H1 (cell line): ENCODE measurements at regions not wholly inside any gene's neighbourhood (a gene's known extent, or its start where the extent isn't known, plus 50 kb on each side); places are given as distances from the start of the nearest gene placed in this dataset.

Source experiments
- CTCF ChIA-PET: fragments of 300-600 bp; sonication (Branson Sonifier 250); formaldehyde crosslinking; loops from one replicate; lab custom pipeline; 2021; ENCODE audit not compliant: partially characterized antibody; lab: Charles Lee
- POLR2A ChIA-PET: fragments of 300-600 bp; sonication (Branson Sonifier 250); formaldehyde crosslinking; loops from one replicate; lab custom pipeline; 2021; ENCODE audit warnings: inconsistent platforms; ENCODE audit not compliant: partially characterized antibody; lab: Charles Lee
- DNase-seq, 2 experiments: peaks; one replicate each; pipeline versions ENCODE4 v3.0.0 to v3.0.0-alpha.2; 2010 to 2022; ENCODE audit warnings: low spot score in 2 of 2, low read depth in 1 of 2, mixed read lengths in 1 of 2
- FAIRE-seq: peaks from 2 replicates; lab custom pipeline; 2011; peaks lifted over from hg19 to GRCh38; lab: Jason Lieb, UNC
- H2AFZ ChIP-seq: 2 replicates; pipeline ENCODE4 v1.8.1; 2012; ENCODE audit warnings: low read length, inconsistent platforms
- H2AK5ac ChIP-seq: 2 replicates; pipeline ENCODE4 v1.6.1; 2013; ENCODE audit warnings: low read depth, low read length
- H2BK120ac ChIP-seq: replicated peaks from 2 replicates; pipeline ENCODE3; 2013; ENCODE audit warnings: low read depth, low read length, inconsistent platforms
- H2BK12ac ChIP-seq: 2 replicates; pipeline ENCODE4 v1.6.1; 2013; ENCODE audit warnings: low read depth, low read length
- H2BK15ac ChIP-seq: 2 replicates; pipeline ENCODE4 v1.6.1; 2013; ENCODE audit warnings: low read length
- H2BK20ac ChIP-seq: 2 replicates; pipeline ENCODE4 v1.6.1; 2013; ENCODE audit warnings: low read length
- H2BK5ac ChIP-seq: 2 replicates; pipeline ENCODE4 v1.6.1; 2013; ENCODE audit warnings: low read depth, low read length
- H3K14ac ChIP-seq: 2 replicates; pipeline ENCODE4 v1.6.1; 2013; ENCODE audit warnings: inconsistent platforms; ENCODE audit not compliant: insufficient read length
- H3K18ac ChIP-seq: 2 replicates; pipeline ENCODE4 v1.6.1; 2013; ENCODE audit warnings: low read length; ENCODE audit errors: extremely low read depth
- H3K23ac ChIP-seq: 2 replicates; pipeline ENCODE4 v1.6.1; 2013; ENCODE audit warnings: inconsistent platforms; ENCODE audit not compliant: insufficient read length
- H3K23me2 ChIP-seq: 2 replicates; pipeline ENCODE4 v1.6.1; 2013; ENCODE audit warnings: low read depth, low read length
- H3K27ac ChIP-seq: 2 replicates; pipeline ENCODE4 v1.6.1; 2011; ENCODE audit warnings: low read depth, low read length, inconsistent platforms
- H3K27me3 ChIP-seq, 4 experiments: replicated peaks in 1 of 4; 1 replicate in 1 of 4; 2 replicates in 3 of 4; pipeline versions ENCODE4 v1.6.1 to v1.8.1; 2011 to 2013; ENCODE audit warnings: low read length in 3 of 4, mild to moderate bottlenecking in 3 of 4, inconsistent platforms in 2 of 4, mixed read lengths in 2 of 4, moderate library complexity in 1 of 4; ENCODE audit not compliant: control insufficient read depth in 3 of 4, insufficient read depth in 3 of 4; ENCODE audit errors: extremely low read depth in 1 of 4
- H3K36me3 ChIP-seq, 4 experiments: 2 replicates each; pipeline versions ENCODE4 v1.6.1 to v1.8.1; 2011 to 2013; ENCODE audit warnings: mild to moderate bottlenecking in 4 of 4, low read length in 3 of 4, moderate library complexity in 2 of 4, control low read depth in 1 of 4, inconsistent platforms in 1 of 4; ENCODE audit not compliant: insufficient read depth in 4 of 4, control insufficient read depth in 2 of 4
- H3K4ac ChIP-seq: replicated peaks from 2 replicates; pipeline ENCODE3; 2013; ENCODE audit warnings: low read length, low read depth, mixed read lengths, inconsistent platforms; ENCODE audit not compliant: insufficient read length
- H3K4me1 ChIP-seq, 4 experiments: replicated peaks in 1 of 4; 1 replicate in 1 of 4; 2 replicates in 3 of 4; pipeline versions ENCODE4 v1.6.1 to v1.8.1; 2011 to 2013; ENCODE audit warnings: low read length in 3 of 4, inconsistent platforms in 2 of 4, mixed read lengths in 1 of 4; ENCODE audit not compliant: insufficient read depth in 4 of 4, control insufficient read depth in 3 of 4
- H3K4me2 ChIP-seq, 2 experiments: 2 replicates each; pipeline versions ENCODE4 v1.6.1 to v1.8.1; 2011 to 2013; ENCODE audit warnings: low read depth in 2 of 2, low read length in 2 of 2, control low read depth in 1 of 2, inconsistent platforms in 1 of 2, mild to moderate bottlenecking in 1 of 2; ENCODE audit not compliant: insufficient read depth in 1 of 2
- H3K4me3 ChIP-seq, 4 experiments: fragments of 200-600, 300-600 bp in 1 of 4; sonication (generic), shearing (Covaris generic), sonication (Bioruptor Twin) in 1 of 4; 2 replicates each; pipeline versions ENCODE4 v1.5.1 to v1.8.1; 2011 to 2016; ENCODE audit warnings: low read length in 4 of 4, low read depth in 3 of 4, control low read depth in 2 of 4, inconsistent platforms in 2 of 4, mild to moderate bottlenecking in 2 of 4, mixed read lengths in 1 of 4, moderate library complexity in 1 of 4; ENCODE audit not compliant: insufficient read depth in 2 of 4; ENCODE audit errors: extremely low read depth in 1 of 4
- H3K56ac ChIP-seq: replicated peaks from 2 replicates; pipeline ENCODE3; 2013; ENCODE audit warnings: low read depth, mild to moderate bottlenecking, mixed read lengths, low read length, inconsistent platforms; ENCODE audit not compliant: insufficient read length
- H3K79me1 ChIP-seq: 2 replicates; pipeline ENCODE4 v1.6.1; 2013; ENCODE audit warnings: low read depth, low read length, control low read depth
- H3K79me2 ChIP-seq, 2 experiments: 2 replicates each; pipeline versions ENCODE4 v1.6.1 to v1.8.1; 2012 to 2013; ENCODE audit warnings: low read length in 2 of 2, mild to moderate bottlenecking in 2 of 2, inconsistent platforms in 1 of 2; ENCODE audit not compliant: insufficient read depth in 2 of 2, control insufficient read depth in 1 of 2
- H3K9ac ChIP-seq, 4 experiments: replicated peaks in 1 of 4; 1 replicate in 1 of 4; 2 replicates in 3 of 4; pipeline versions ENCODE4 v1.6.1 to v1.8.1; 2011 to 2013; ENCODE audit warnings: low read depth in 3 of 4, low read length in 3 of 4, control low read depth in 2 of 4, mild to moderate bottlenecking in 2 of 4, moderate library complexity in 2 of 4, inconsistent platforms in 1 of 4; ENCODE audit errors: extremely low read depth in 1 of 4
- H3K9me3 ChIP-seq, 2 experiments: 2 replicates each; pipeline versions ENCODE4 v1.6.1 to v1.8.1; 2012 to 2013; ENCODE audit warnings: mild to moderate bottlenecking in 2 of 2, moderate library complexity in 2 of 2, control low read depth in 1 of 2, inconsistent platforms in 1 of 2, low read depth in 1 of 2, low read length in 1 of 2, mixed read lengths in 1 of 2; ENCODE audit not compliant: insufficient read depth in 2 of 2
- H4K20me1 ChIP-seq, 2 experiments: replicated peaks in 1 of 2; 2 replicates each; pipeline versions ENCODE3 to v1.8.1; 2011 to 2013; ENCODE audit warnings: inconsistent platforms in 2 of 2, low read length in 2 of 2, mild to moderate bottlenecking in 1 of 2; ENCODE audit not compliant: insufficient read depth in 2 of 2, control insufficient read depth in 1 of 2
- H4K5ac ChIP-seq: 2 replicates; pipeline ENCODE4 v1.6.1; 2013; ENCODE audit warnings: low read length, low read depth, mixed read lengths, inconsistent platforms; ENCODE audit not compliant: insufficient read length
- H4K8ac ChIP-seq: 2 replicates; pipeline ENCODE4 v1.8.0; 2013; ENCODE audit warnings: mild to moderate bottlenecking, moderate library complexity, low read length, inconsistent platforms; ENCODE audit not compliant: insufficient read depth; ENCODE audit errors: extremely low read depth
- H4K91ac ChIP-seq: replicated peaks from 2 replicates; pipeline ENCODE3; 2013; ENCODE audit warnings: low read length, mixed read lengths, inconsistent platforms; ENCODE audit not compliant: insufficient read length
- BACH1 ChIP-seq: IDR thresholded peaks from 2 replicates; pipeline ENCODE4 v1.6.1; 2012; ENCODE audit warnings: low read length, improper control_type of control experiment
- MAFK ChIP-seq: IDR thresholded peaks from 2 replicates; pipeline ENCODE4 v1.6.1; 2012; ENCODE audit warnings: low read depth, mild to moderate bottlenecking, improper control_type of control experiment, low read length
- SIN3A ChIP-seq, 2 experiments: IDR thresholded peaks in 1 of 2; conservative IDR thresholded peaks in 1 of 2; 2 replicates each; pipeline ENCODE4 v1.6.1; 2011 to 2012; ENCODE audit warnings: low read length in 2 of 2, improper control_type of control experiment in 1 of 2, low read depth in 1 of 2, mild to moderate bottlenecking in 1 of 2
- TEAD4 ChIP-seq: IDR thresholded peaks from 2 replicates; pipeline ENCODE4 v1.6.1; 2012; ENCODE audit warnings: low read depth, low read length, inconsistent platforms, mixed read lengths
- WGBS, 2 experiments: shearing (Covaris generic) in 1 of 2; methylation state at CpG; one replicate each; pipeline versions ENCODE4 v1.1.6 to v1.1.7; 2013 to 2015; ENCODE audit warnings: low lambda C conversion rate in 2 of 2, mixed read lengths in 2 of 2, inconsistent platforms in 1 of 2, low coverage in 1 of 2, missing lambda C conversion rate in 1 of 2; ENCODE audit not compliant: insufficient replicate concordance in 2 of 2, insufficient coverage in 1 of 2, insufficient read length in 1 of 2; ENCODE audit errors: extremely low coverage in 1 of 2, missing lambda C conversion rate in 1 of 2; 5-methylcytosine and 5-hydroxymethylcytosine counted together

- H3K4ac ChIP-seq = no peak overlapping the region
- no peak overlapping the region for H2BK15ac ChIP-seq
- H3K18ac ChIP-seq = no peak overlapping the region
- no peak overlapping the region for H3K4me3 ChIP-seq
- H3K23me2 ChIP-seq = no peaks in the 10 kb centered on the region
- no peak overlapping the region for H3K14ac ChIP-seq
- H3K23ac ChIP-seq = no peak overlapping the region
- CTCF ChIA-PET = interaction anchor here (0.8 to 1.8 kb wide), 3 partner anchors 11 to 26 kb away, joined by 3 to 4 read pairs (median 3); no protein-coding TSS in a partner anchor
- no peak overlapping the region for H2BK120ac ChIP-seq
- no peak overlapping the region for H3K4me2 ChIP-seq
- WGBS, 2 experiments = 90% methylated on average over 2 of the region's 2 CpGs; no CpG with 5 or more reads in 1 of the 2 experiments
- POLR2A ChIA-PET = no interaction called here
- no peak overlapping the region for H2BK20ac ChIP-seq
- H3K27ac ChIP-seq = no peak overlapping the region; the same call in 1 of the 2 replicates
- peak; percentile 21; the same call in 1 of the 2 replicates for TF ChIP-seq MAFK
- TF ChIP-seq SIN3A (conservative IDR thresholded peaks at IDR 0.05 in 1 of 2, IDR thresholded peaks at IDR 0.05 in 1 of 2; ENCODE audit: low read depth in 1 of 2, low read length in 2 of 2) = no peak
- TF ChIP-seq TEAD4 = no peak
- peak; percentile 56 for TF ChIP-seq BACH1
- no peaks in the 10 kb centered on the region for H3K9me3 ChIP-seq
- H3K36me3 ChIP-seq = no peaks in the 10 kb centered on the region
- 0 out of 2 replicates have a peak overlapping the region, but pooled peaks have one; percentile 44 for H2AFZ ChIP-seq
- DNase-seq = no peak
- no peak overlapping the region for H2AK5ac ChIP-seq
- no peak overlapping the region for H4K5ac ChIP-seq
- FAIRE-seq = no peak
- peak overlapping the region; percentile 35; the same call in 1 of the 2 replicates for H4K8ac ChIP-seq
- H2BK5ac ChIP-seq = no peak overlapping the region
- no peaks in the 10 kb centered on the region for H3K4me1 ChIP-seq
- no peak overlapping the region for H4K91ac ChIP-seq
- no peak overlapping the region for H3K56ac ChIP-seq
- 0 out of 2 replicates have a peak overlapping the region, but pooled peaks have one; percentile 17 for H2BK12ac ChIP-seq
- H3K9ac ChIP-seq = no peak overlapping the region
- H3K79me2 ChIP-seq = no peaks in the 10 kb centered on the region
- H3K79me1 ChIP-seq = no peaks in the 10 kb centered on the region
- no peaks in the 10 kb centered on the region for H4K20me1 ChIP-seq
- no peaks in the 10 kb centered on the region for H3K27me3 ChIP-seq
Measured at GRCh38 chr12:87150969-87151662, 878.1 kb downstream of the C12orf50 start.
